ENCODE measurements at regions not wholly inside any gene's neighbourhood (a gene's known extent, or its start where the extent isn't known, plus 50 kb on each side); places are given as distances from the start of the nearest gene placed in this dataset.

GRCh38 chr6:122297010-122297409, 102.4 kb upstream of the HSF2 start:
- H3K27ac ChIP-seq: no peak overlapping the region
- no peak overlapping the region for H3K4me3 ChIP-seq (IDR thresholded peaks at IDR 0.05; ENCODE audit: insufficient read depth, low read depth, low read length)
- no peaks in the 10 kb centered on the region for H3K4me1 ChIP-seq (ENCODE audit: low read depth, poor library complexity, severe bottlenecking)
- H3K9ac ChIP-seq: no peak overlapping the region
- H3K4me2 ChIP-seq: no peak overlapping the region
- H3K79me2 ChIP-seq (ENCODE audit: insufficient read depth, low read depth): no peaks in the 10 kb centered on the region
- H2AFZ ChIP-seq (ENCODE audit: low read depth): no peak overlapping the region
- H4K20me1 ChIP-seq (ENCODE audit: insufficient read depth): no peaks in the 10 kb centered on the region
- no peaks in the 10 kb centered on the region for H3K36me3 ChIP-seq (ENCODE audit: insufficient read depth)
- no peaks in the 10 kb centered on the region for H3K27me3 ChIP-seq (ENCODE audit: insufficient read depth, low read depth)
- TF ChIP-seq CTCF (conservative IDR thresholded peaks at IDR 0.05; ENCODE audit: low read depth, low read length): no peak

GRCh38 chr6:122302067-122302466, 97.4 kb upstream of the HSF2 start:
- Histone ChIP-seq H3K4me2 (no peak overlapping the region), H2AFZ (ENCODE audit: low read depth) (no peak overlapping the region), H3K36me3 (ENCODE audit: insufficient read depth) (no peaks in the 10 kb centered on the region), H4K20me1 (ENCODE audit: insufficient read depth) (no peaks in the 10 kb centered on the region), H3K9ac (no peak overlapping the region), H3K79me2 (ENCODE audit: insufficient read depth, low read depth) (no peaks in the 10 kb centered on the region), H3K27me3 (ENCODE audit: insufficient read depth, low read depth) (no peaks in the 10 kb centered on the region), H3K4me1 (ENCODE audit: low read depth, poor library complexity, severe bottlenecking) (no peaks in the 10 kb centered on the region), H3K27ac (no peak overlapping the region), H3K4me3 (IDR thresholded peaks at IDR 0.05; ENCODE audit: insufficient read depth, low read depth, low read length) (no peak overlapping the region)
- TF ChIP-seq CTCF (conservative IDR thresholded peaks at IDR 0.05; ENCODE audit: low read depth, low read length): no peak

- no peak overlapping the region for H3K9ac ChIP-seq
- H3K27me3 ChIP-seq (ENCODE audit: insufficient read depth, low read depth): no peaks in the 10 kb centered on the region
- TF ChIP-seq CTCF (conservative IDR thresholded peaks at IDR 0.05; ENCODE audit: low read depth, low read length): no peak
- H3K4me2 ChIP-seq: no peak overlapping the region
- no peak overlapping the region for H2AFZ ChIP-seq (ENCODE audit: low read depth)
- H3K27ac ChIP-seq: no peak overlapping the region
- H3K36me3 ChIP-seq (ENCODE audit: insufficient read depth): no peaks in the 10 kb centered on the region
- no peak overlapping the region for H3K4me3 ChIP-seq (IDR thresholded peaks at IDR 0.05; ENCODE audit: insufficient read depth, low read depth, low read length)
- H3K79me2 ChIP-seq (ENCODE audit: insufficient read depth, low read depth): no peaks in the 10 kb centered on the region
- H4K20me1 ChIP-seq (ENCODE audit: insufficient read depth): no peaks in the 10 kb centered on the region
- H3K4me1 ChIP-seq (ENCODE audit: low read depth, poor library complexity, severe bottlenecking): no peaks in the 10 kb centered on the region
These were observed 91.9 kb upstream of the HSF2 start for GRCh38 chr6:122307577-122307976.

- Histone ChIP-seq H2AFZ (ENCODE audit: low read depth) (no peak overlapping the region), H3K9ac (no peak overlapping the region), H4K20me1 (ENCODE audit: insufficient read depth) (no peaks in the 10 kb centered on the region), H3K27ac (no peak overlapping the region), H3K4me3 (IDR thresholded peaks at IDR 0.05; ENCODE audit: insufficient read depth, low read depth, low read length) (no peak overlapping the region), H3K4me2 (no peak overlapping the region), H3K36me3 (ENCODE audit: insufficient read depth) (no peaks in the 10 kb centered on the region), H3K4me1 (ENCODE audit: low read depth, poor library complexity, severe bottlenecking) (no peaks in the 10 kb centered on the region), H3K27me3 (ENCODE audit: insufficient read depth, low read depth) (no peaks in the 10 kb centered on the region), H3K79me2 (ENCODE audit: insufficient read depth, low read depth) (no peaks in the 10 kb centered on the region)
- TF ChIP-seq CTCF (conservative IDR thresholded peaks at IDR 0.05; ENCODE audit: low read depth, low read length): no peak
These were observed 91.4 kb upstream of the HSF2 start for GRCh38 chr6:122308074-122308473.

GRCh38 chr6:122315842-122316241, 83.6 kb upstream of the HSF2 start:
- no peak for TF ChIP-seq CTCF (conservative IDR thresholded peaks at IDR 0.05; ENCODE audit: low read depth, low read length)
- no peaks in the 10 kb centered on the region for H3K4me1 ChIP-seq (ENCODE audit: low read depth, poor library complexity, severe bottlenecking)
- H3K27ac ChIP-seq: no peak overlapping the region
- H3K4me3 ChIP-seq (IDR thresholded peaks at IDR 0.05; ENCODE audit: insufficient read depth, low read depth, low read length): no peak overlapping the region
- H2AFZ ChIP-seq (ENCODE audit: low read depth): no peak overlapping the region
- no peaks in the 10 kb centered on the region for H3K27me3 ChIP-seq (ENCODE audit: insufficient read depth, low read depth)
- H3K36me3 ChIP-seq (ENCODE audit: insufficient read depth): no peaks in the 10 kb centered on the region
- no peaks in the 10 kb centered on the region for H3K79me2 ChIP-seq (ENCODE audit: insufficient read depth, low read depth)
- H3K4me2 ChIP-seq: no peak overlapping the region
- H4K20me1 ChIP-seq (ENCODE audit: insufficient read depth): no peaks in the 10 kb centered on the region
- no peak overlapping the region for H3K9ac ChIP-seq
